Right lung (tissue), 2 donors: ENCODE measurements at regions not wholly inside any gene's neighbourhood (a gene's known extent, or its start where the extent isn't known, plus 50 kb on each side); places are given as distances from the start of the nearest gene placed in this dataset.
"Not testable (repeated sequence)": the region's sequence is repeated elsewhere in the genome, so short reads cannot be mapped to it uniquely, and the experiment has no call there.

Experiments used
- DNase-seq, 2 donors: peaks; one replicate each; pipeline ENCODE4 v3.0.0-alpha.2; 2013

GRCh38 chr4:162469977-162470376 lies 306.2 kb upstream of the FSTL5 start:
- no peak for DNase-seq

GRCh38 chr4:162465356-162465755 lies 301.6 kb upstream of the FSTL5 start:
- not testable (repeated sequence) for DNase-seq

GRCh38 chr4:162461952-162462351 lies 298.2 kb upstream of the FSTL5 start:
- DNase-seq, result no peak

- DNase-seq, result no peak
Measured at GRCh38 chr4:162458051-162458450, 294.3 kb upstream of the FSTL5 start.

GRCh38 chr4:162457071-162457865 lies 293.5 kb upstream of the FSTL5 start:
- DNase-seq, result no peak

GRCh38 chr4:162456106-162456505 lies 292.3 kb upstream of the FSTL5 start:
- DNase-seq, result no peak

- no peak for DNase-seq
Measured at GRCh38 chr4:162450531-162451035, 286.8 kb upstream of the FSTL5 start.

GRCh38 chr4:162443510-162443909 lies 279.7 kb upstream of the FSTL5 start:
- no peak for DNase-seq

- DNase-seq, result no peak
Measured at GRCh38 chr4:162442128-162442527, 278.3 kb upstream of the FSTL5 start.

- DNase-seq, result no peak
Measured at GRCh38 chr4:162422312-162422711, 258.5 kb upstream of the FSTL5 start.

GRCh38 chr4:162410854-162411253 lies 247.1 kb upstream of the FSTL5 start:
- no peak for DNase-seq

GRCh38 chr4:162409048-162409447 lies 245.2 kb upstream of the FSTL5 start:
- DNase-seq, result no peak

- no peak for DNase-seq
Measured at GRCh38 chr4:162408309-162408708, 244.5 kb upstream of the FSTL5 start.

GRCh38 chr4:162406637-162407365 lies 243.0 kb upstream of the FSTL5 start:
- no peak for DNase-seq

GRCh38 chr4:162403932-162404331 lies 240.1 kb upstream of the FSTL5 start:
- no peak for DNase-seq

GRCh38 chr4:162403419-162403818 lies 239.6 kb upstream of the FSTL5 start:
- DNase-seq, result no peak

- peak in 1 of 2 donors; percentile 51 for DNase-seq
Measured at GRCh38 chr4:162401021-162401420, 237.2 kb upstream of the FSTL5 start.

GRCh38 chr4:162392946-162393345 lies 229.1 kb upstream of the FSTL5 start:
- DNase-seq, result no peak

GRCh38 chr4:162366146-162366545 lies 202.3 kb upstream of the FSTL5 start:
- DNase-seq, result no peak

- no peak for DNase-seq
Measured at GRCh38 chr4:162364651-162365050, 200.9 kb upstream of the FSTL5 start.

GRCh38 chr4:162360369-162361149 lies 196.8 kb upstream of the FSTL5 start:
- no peak for DNase-seq

GRCh38 chr4:162356181-162356580 lies 192.4 kb upstream of the FSTL5 start:
- DNase-seq, result no peak
